ENCODE measurements at regions not wholly inside any gene's neighbourhood (a gene's known extent, or its start where the extent isn't known, plus 50 kb on each side); places are given as distances from the start of the nearest gene placed in this dataset.

DNA sequence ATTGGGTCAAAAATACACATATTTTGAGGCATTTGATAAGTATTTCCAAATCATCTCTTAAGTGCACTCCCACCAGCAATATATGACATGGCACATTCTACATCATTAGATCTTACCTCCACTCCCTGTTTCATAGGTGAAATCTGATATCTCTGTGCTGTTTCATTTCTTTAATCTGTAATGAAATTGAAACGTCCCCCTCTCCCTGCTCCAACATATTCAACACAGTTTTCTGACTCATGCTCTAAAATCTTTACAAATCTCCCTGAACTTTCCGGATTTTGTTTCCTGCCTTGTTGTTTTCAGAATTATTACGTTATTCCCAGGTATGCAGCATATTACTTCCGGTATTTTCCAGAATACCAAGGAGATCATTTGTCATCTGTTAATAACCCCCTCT is 66.1 kb upstream of the AKT3 start:
- no peak for DNase-seq (ENCODE audit: low read depth in 2 of 2)

DNA sequence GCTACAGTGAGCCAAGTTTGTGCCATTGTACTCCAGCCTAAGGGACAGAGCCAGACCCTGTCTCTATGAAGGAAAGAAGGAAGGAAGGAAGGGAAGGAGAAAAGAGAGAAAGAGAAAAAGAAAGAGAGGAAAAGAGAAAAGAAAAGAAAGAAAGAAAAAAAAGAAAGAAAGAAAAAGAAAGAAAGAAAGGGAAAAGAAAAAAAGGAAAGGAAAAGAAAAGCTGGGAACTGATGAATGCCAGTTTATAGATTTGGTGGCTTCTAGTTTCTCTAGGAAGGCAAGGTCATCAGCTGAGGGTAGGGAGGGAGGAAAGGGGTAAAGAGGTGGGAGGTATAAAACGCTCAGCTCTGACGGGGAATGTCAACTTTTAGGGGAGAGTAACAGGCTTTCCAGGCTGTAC is 62.3 kb upstream of the AKT3 start:
- no peak for DNase-seq (ENCODE audit: low read depth in 2 of 2)

DNA sequence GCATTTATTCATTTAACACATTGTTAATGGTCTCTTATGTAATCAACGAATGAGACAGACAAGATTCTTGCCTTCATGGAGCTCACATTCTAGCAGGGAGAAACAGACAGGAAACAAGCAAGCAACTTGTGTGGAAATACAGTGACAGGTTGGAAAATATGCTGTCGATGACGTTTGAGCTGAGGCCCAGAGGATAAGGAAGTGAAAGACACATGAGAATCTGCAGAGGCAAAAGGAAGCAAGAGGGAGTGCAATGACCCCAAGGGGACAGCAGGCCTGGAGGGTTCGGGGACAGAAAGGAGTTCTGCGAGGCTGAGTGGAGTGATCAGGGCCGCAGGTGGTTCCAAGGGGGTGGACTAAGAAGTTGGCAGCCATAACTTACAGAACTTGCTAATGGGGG is 60.6 kb upstream of the AKT3 start:
- DNase-seq (ENCODE audit: low read depth in 2 of 2): no peak

DNA sequence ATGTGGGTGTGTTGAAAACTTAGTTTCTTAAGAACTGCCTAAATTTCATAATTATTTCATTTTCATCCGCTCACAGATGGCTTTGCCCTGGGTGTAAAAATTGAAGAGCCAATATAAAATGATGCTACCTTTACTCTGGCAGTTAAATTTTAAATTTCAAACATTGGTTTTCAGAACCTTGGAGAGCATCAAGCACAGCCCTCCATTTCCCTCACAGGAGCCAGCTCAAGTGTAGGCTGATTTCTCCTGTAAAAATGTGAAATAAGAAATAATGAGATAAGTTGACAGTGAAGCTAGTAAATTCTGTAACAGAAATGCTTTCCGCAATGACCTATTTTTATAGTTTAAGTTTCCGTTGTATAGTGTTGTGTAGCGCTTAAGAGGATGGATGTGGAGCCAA is 53.9 kb upstream of the AKT3 start:
- DNase-seq (ENCODE audit: low read depth in 2 of 2): no peak

DNA sequence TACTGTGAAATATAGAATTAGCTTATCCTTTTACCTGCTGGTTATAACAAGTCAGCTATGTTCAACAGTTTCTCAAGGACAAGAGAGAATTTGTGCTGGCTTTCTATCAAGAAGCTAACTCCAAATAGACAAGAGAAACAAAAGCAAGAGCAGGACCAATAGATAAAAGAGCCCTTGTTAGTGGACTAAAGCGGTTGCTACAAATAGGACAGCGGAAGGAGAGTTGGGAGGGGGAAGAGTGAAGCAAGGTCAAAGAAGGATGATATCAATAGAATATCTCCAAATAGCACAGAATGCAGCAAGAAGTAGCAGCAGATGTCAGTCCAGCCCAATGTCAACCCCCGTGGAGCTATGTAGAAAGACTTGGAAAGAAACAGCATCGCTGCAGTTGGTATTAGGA is 53.0 kb upstream of the AKT3 start:
- no peak for DNase-seq (ENCODE audit: low read depth in 2 of 2)

DNA sequence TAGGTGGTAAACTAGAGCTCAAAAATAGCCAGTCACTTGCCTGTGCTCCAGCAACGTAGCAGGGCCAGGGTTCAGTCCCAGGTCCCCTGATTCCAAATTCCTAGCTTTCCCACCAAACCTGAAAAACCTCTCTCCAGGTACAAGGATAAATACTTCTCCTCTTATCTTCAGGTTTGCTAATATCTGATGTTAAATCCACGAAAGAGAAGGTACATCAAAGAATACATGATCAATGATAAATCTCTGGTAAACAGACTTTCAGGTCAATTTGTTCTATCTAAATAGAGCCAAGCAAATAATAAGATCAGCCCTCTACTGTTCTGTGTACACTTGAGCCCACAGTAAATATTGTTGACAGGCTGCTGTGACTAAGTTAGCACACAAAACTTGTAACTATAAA is 52.1 kb upstream of the AKT3 start:
- DNase-seq (ENCODE audit: low read depth in 2 of 2): no peak
